CD4-positive, alpha-beta T cell treated with Interleukin-12 subunit alpha and Interleukin-12 subunit beta, for 1 hour (primary cell): ENCODE measurements at regions not wholly inside any gene's neighbourhood (a gene's known extent, or its start where the extent isn't known, plus 50 kb on each side); places are given as distances from the start of the nearest gene placed in this dataset.
"Not testable (repeated sequence)": the region's sequence is repeated elsewhere in the genome, so short reads cannot be mapped to it uniquely, and the experiment has no call there.

Experiments used
- DNase-seq: peaks from one replicate; pipeline ENCODE4 v3.0.0-alpha.2; 2020

DNA sequence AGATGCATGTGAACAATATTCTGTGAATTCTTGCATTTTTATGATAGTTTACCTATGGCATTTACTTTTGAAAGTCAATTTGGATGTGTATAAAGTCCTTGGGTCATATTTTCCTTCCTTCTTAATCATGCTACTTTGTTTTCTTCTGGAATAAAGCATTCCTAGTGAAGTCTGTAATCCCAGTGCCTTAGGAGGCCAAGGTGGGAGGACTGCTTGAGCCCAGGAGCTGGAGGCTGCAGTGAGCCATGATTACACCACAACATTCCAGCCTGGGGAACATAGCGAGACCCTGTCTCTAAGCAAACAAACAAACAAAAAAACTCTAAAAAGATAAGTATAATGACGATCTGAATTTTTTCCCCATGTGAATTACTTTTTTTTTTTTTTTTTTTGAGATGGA is 69.7 kb upstream of the SYNCRIP start:
- DNase-seq, result no peak

DNA sequence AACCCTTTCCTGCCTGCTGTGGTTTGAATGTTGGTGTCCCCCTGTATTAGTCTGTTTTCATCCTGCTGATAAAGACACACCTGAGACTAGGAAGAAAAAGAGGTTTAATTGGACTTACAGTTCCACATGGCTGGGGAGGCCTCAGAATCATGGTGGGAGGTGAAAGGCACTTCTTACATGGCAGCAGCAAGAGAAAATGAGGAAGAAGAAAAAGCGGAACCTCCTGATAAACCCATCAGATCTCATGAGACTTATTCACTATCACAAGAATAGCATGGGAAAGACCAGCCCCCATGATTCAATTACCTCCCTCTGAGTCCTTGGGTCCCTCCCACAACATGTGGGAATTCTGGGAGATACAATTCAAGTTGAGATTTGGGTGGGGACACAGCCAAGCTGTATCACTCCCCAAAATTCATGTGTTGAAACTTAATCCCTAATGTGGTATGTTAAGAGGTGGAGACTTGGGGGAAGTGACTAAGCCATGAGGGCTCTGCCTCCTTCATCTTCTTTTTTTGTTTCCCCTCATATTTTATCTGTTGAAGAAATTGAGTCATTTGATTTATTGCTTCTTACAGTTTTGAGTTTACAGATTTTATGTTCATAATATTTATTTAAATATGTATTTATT is 64.9 kb upstream of the SYNCRIP start:
- not testable (repeated sequence) for DNase-seq

DNA sequence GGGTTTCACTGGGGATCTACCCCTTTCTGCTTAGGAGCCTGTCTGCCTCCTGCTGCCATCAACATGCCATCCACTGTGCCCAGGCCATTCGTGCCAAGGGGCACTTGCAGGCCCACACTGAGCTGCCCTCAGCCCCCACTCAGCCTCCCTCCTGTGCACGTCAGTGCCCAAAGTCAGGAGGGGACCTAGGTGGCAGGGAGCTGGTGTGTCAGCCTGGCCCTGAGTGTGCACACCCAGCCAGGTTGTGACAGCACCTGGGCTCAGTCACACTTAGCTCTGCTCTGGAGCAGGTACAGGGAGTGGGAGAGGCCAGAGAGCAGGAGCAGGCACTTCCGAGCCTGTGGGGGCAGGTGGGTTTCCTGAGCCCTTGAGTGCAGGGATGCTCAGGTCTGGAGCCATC is 63.6 kb upstream of the SYNCRIP start:
- DNase-seq, result no peak

DNA sequence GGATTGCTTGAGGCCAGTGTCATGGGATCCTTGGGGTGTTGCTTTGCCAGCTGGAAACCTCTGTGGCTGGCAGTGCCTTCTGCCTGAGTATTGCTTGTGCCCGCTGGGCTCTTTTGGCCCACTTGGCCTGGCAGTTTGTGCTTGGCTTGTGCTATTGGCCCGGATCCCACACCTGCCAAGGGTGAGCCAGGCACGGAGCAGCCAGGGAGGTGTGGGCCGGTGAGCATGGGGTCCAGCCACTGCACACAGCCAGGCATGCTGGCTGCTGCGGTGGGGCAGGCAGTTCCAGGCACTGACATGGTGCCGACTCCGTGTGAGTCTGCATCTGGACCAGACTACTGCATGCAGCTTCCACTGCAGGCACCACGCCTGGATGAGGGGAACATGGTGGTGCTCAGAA is 62.5 kb upstream of the SYNCRIP start:
- no peak for DNase-seq

GRCh38 chr6:85703406-85703805 is 60.7 kb upstream of the SYNCRIP start:
- no peak for DNase-seq
